ENCODE measurements at regions not wholly inside any gene's neighbourhood (a gene's known extent, or its start where the extent isn't known, plus 50 kb on each side); places are given as distances from the start of the nearest gene placed in this dataset.
A peak's percentile ranks its signal among the peaks of the same experiment; 100 is the strongest.

DNA sequence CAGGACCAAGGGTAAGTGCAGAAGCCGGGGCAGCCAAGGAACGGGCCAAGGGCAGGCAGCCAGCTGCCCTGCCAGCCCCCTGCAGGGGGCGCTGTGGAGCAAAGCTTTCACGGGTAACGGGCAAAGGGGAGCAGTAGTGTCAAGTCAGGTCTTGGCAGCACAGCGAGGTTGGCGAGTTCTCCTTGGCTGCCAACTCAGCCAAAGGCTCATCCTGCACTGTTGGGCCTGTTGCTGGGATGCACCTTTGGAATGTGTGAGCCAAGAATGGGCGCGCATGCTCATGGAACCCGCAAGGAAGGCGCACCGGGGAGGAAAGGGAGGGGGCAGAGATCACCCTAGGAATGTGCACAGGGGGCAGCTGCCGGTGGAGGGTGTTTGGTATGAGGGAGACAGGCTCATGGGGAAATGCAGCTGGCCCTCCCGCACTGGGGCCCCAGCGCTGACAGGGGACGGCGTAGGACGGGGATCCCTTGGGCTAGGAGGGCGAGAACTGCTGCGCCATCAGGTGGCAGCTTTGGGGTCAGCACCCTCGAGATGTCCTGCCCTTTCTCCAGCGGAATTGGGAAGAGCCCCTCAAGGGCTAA is 138.0 kb downstream of the ASCL4 start:
- H3K4me3 ChIP-seq (ENCODE audit: low read depth, low read length) = peak overlapping the region; percentile 36
- no peak overlapping the region for H3K27ac ChIP-seq
- DNase-seq = peak; percentile 66
- H3K9me3 ChIP-seq (ENCODE audit: severe bottlenecking) = no peaks in the 10 kb centered on the region
- peak; percentile 97 for TF ChIP-seq CTCF (IDR thresholded peaks at IDR 0.05; ENCODE audit: low read depth, low read length)
- H3K36me3 ChIP-seq = no peaks in the 10 kb centered on the region
- peaks cover 37% of the 10 kb centered on the region for H3K27me3 ChIP-seq (ENCODE audit: insufficient read depth, low read depth, severe bottlenecking)

DNA sequence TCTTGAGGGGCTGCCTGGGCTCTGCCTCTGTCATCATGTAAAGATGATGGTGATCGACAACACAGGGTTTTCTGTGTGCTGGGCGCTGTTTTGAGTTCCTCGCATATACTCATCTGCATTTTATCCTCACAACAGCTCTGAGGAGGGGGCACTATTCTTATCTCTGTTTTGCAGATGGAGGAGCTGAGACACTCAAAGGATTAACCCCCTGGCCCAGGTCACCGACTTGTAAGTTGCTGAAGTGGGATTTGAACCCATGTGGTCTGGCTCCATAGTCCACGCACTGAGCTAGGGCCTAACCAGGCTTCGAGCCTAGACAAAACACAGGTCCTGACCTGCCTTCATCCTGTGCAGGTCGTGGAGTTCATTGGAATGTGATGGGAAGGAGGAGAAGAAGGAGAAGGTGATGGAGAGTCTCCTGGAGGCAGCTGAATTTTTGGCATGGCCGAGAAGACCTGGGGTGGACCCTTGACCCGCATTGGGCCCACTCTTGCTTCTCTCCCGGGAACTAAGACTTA is 140.0 kb downstream of the ASCL4 start:
- no peak overlapping the region for H3K4me3 ChIP-seq (ENCODE audit: low read depth, low read length)

DNA sequence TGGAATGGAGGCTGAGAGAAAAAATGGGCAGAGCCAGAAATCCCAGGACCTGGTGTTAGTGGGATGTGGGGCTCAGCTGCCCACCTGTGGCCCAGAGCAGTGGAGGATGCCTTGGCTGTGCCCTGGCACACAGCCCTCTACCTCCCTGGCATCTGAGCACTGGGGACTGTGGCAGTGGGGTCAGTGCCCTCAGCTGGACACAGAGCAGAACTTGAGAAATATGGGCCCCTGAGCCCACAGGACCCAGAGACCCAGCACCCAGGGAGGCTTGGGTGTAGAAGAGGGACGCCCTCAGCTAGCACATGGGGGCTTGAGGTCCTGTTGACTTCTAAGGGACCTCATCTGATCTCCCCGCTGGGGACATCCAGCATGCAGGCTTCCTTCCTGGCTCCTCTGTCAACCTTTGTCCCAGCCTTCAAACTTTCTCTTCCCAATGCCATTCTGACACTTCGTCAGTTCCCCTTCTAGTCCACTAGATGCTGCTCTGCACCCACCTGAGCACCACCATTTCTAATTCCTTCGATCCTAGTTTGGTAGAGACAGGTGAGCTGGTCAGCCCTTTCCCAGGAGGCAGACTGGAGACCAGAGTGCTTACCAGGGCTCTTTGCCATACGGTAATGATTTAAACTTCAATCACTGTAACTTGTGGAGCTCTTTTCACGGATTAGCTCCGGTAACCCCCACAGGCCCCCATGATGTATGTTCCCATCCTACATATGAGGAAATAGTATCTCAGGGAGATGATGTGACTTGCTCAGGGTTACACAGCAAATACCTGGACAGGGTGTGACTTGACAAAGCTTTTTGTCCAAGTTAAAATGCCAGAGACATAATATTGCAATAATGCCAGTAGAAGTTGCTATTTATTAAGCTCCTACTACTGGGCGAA is 143.7 kb downstream of the ASCL4 start:
- no peaks in the 10 kb centered on the region for H3K36me3 ChIP-seq
- DNase-seq = peak; percentile 22
- peaks cover 36% of the 10 kb centered on the region for H3K27me3 ChIP-seq (ENCODE audit: insufficient read depth, low read depth, severe bottlenecking)
- H3K9me3 ChIP-seq (ENCODE audit: severe bottlenecking) = no peaks in the 10 kb centered on the region
- H3K27ac ChIP-seq = no peak overlapping the region
- H3K4me3 ChIP-seq (ENCODE audit: low read depth, low read length) = no peak overlapping the region
- TF ChIP-seq CTCF (IDR thresholded peaks at IDR 0.05; ENCODE audit: low read depth, low read length) = peak; percentile 91

More for the DNA sequence above, 140.0 kb downstream of the ASCL4 start:
- DNase-seq = no peak
- H3K36me3 ChIP-seq = no peaks in the 10 kb centered on the region
- H3K27me3 ChIP-seq (ENCODE audit: insufficient read depth, low read depth, severe bottlenecking) = peaks cover 41% of the 10 kb centered on the region
- TF ChIP-seq CTCF (IDR thresholded peaks at IDR 0.05; ENCODE audit: low read depth, low read length) = no peak
- H3K9me3 ChIP-seq (ENCODE audit: severe bottlenecking) = no peaks in the 10 kb centered on the region
- no peak overlapping the region for H3K27ac ChIP-seq

DNA sequence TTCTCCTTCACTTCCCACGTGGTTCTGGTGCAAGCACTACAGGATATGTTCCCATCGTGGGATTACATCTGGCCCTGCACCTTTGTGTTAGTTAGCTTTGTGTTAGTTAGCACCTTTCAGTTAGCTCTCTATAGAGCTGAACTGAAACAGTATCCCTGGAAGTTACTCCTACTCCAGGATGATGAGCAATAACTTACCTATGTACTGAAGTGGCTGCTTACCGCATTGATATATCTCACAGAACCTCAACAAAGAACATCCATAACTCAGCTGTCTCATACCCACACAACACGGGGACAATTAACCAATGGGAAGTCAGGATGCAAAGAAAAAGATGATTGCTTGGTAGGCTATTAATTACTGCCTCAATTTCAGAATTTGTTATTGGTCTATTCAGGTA is 146.6 kb downstream of the ASCL4 start:
- Histone ChIP-seq H3K9me3 (ENCODE audit: severe bottlenecking) (no peaks in the 10 kb centered on the region), H3K4me3 (ENCODE audit: low read depth, low read length) (no peak overlapping the region), H3K36me3 (no peaks in the 10 kb centered on the region), H3K27ac (no peak overlapping the region), H3K27me3 (ENCODE audit: insufficient read depth, low read depth, severe bottlenecking) (peaks cover 51% of the 10 kb centered on the region)
- no peak for DNase-seq
- no peak for TF ChIP-seq CTCF (IDR thresholded peaks at IDR 0.05; ENCODE audit: low read depth, low read length)

GRCh38 chr12:107925125-107925524 is 150.6 kb downstream of the ASCL4 start:
- Histone ChIP-seq H3K27ac (no peak overlapping the region), H3K4me3 (ENCODE audit: low read depth, low read length) (no peak overlapping the region), H3K27me3 (ENCODE audit: insufficient read depth, low read depth, severe bottlenecking) (peaks cover 51% of the 10 kb centered on the region), H3K9me3 (ENCODE audit: severe bottlenecking) (no peaks in the 10 kb centered on the region), H3K36me3 (no peaks in the 10 kb centered on the region)
- DNase-seq = no peak
- no peak for TF ChIP-seq CTCF (IDR thresholded peaks at IDR 0.05; ENCODE audit: low read depth, low read length)
